ENCODE measurements at regions not wholly inside any gene's neighbourhood (a gene's known extent, or its start where the extent isn't known, plus 50 kb on each side); places are given as distances from the start of the nearest gene placed in this dataset.
A peak's percentile ranks its signal among the peaks of the same experiment; 100 is the strongest.

GRCh38 chr1:201740086-201740541 is 88.8 kb upstream of the IPO9 start:
- Histone ChIP-seq H3K23ac (ENCODE audit: insufficient read length) (no peak overlapping the region), H3K79me2 (ENCODE audit: control insufficient read depth in 1 of 2, insufficient read depth in 2 of 2, low read length in 2 of 2) (peaks cover 0 to 43% of the 10 kb centered on the region in 2 experiments; a peak in 3 of 4 replicates), H3K27me3 (replicated peaks in 1 of 4; ENCODE audit: control insufficient read depth in 3 of 4, extremely low read depth in 1 of 4, insufficient read depth in 3 of 4, low read length in 3 of 4) (no peaks in the 10 kb centered on the region), H3K4me2 (ENCODE audit: insufficient read depth in 1 of 2, low read depth in 2 of 2, low read length in 2 of 2) (peak overlapping the region; percentile 77 to 90), H2BK5ac (ENCODE audit: low read depth, low read length) (peak overlapping the region; percentile 71), H2BK15ac (ENCODE audit: low read length) (peak overlapping the region; percentile 25; the same call in 1 of the 2 replicates), H3K79me1 (ENCODE audit: low read depth, low read length) (peaks cover 6% of the 10 kb centered on the region), H2BK20ac (ENCODE audit: low read length) (no peak overlapping the region), H4K20me1 (replicated peaks in 1 of 2; ENCODE audit: control insufficient read depth in 1 of 2, insufficient read depth in 2 of 2, low read length in 2 of 2) (peaks cover 0 to 7% of the 10 kb centered on the region in 2 experiments), H4K91ac (replicated peaks; ENCODE audit: insufficient read length, low read length) (peak overlapping the region; percentile 27), H3K56ac (replicated peaks; ENCODE audit: insufficient read length, low read depth, low read length) (peak overlapping the region; percentile 24), H2AK5ac (ENCODE audit: low read depth, low read length) (no peak overlapping the region), H2BK12ac (ENCODE audit: low read depth, low read length) (no peak overlapping the region), H3K27ac (ENCODE audit: low read depth, low read length) (no peak overlapping the region), H3K14ac (ENCODE audit: insufficient read length) (no peak overlapping the region), H3K18ac (ENCODE audit: extremely low read depth, low read length) (peak overlapping the region; percentile 82), H2AFZ (ENCODE audit: low read length) (no peak overlapping the region), H2BK120ac (replicated peaks; ENCODE audit: low read depth, low read length) (no peak overlapping the region), H3K4ac (replicated peaks; ENCODE audit: insufficient read length, low read depth, low read length) (no peak overlapping the region), H3K36me3 (ENCODE audit: control insufficient read depth in 2 of 4, insufficient read depth in 4 of 4, low read length in 3 of 4) (peaks cover 0 to 10% (median 0%) of the 10 kb centered on the region in 4 experiments; a peak in 3 of 8 replicates), H3K23me2 (ENCODE audit: low read depth, low read length) (peaks cover 11% of the 10 kb centered on the region; the same call in 1 of the 2 replicates), H3K4me1 (replicated peaks in 1 of 4; ENCODE audit: control insufficient read depth in 3 of 4, insufficient read depth in 4 of 4, low read length in 3 of 4) (peaks cover 37 to 49% (median 44%) of the 10 kb centered on the region in 4 experiments), H4K5ac (ENCODE audit: insufficient read length, low read depth, low read length) (peak overlapping the region; percentile 46), H3K9me3 (ENCODE audit: insufficient read depth in 2 of 2, low read depth in 1 of 2, low read length in 1 of 2) (no peaks in the 10 kb centered on the region), H4K8ac (ENCODE audit: extremely low read depth, insufficient read depth, low read length) (peak overlapping the region; percentile 29), H3K9ac (replicated peaks in 1 of 4; ENCODE audit: extremely low read depth in 1 of 4, low read depth in 3 of 4, low read length in 3 of 4) (peak overlapping the region in 3 of 4 experiments; percentile 41 to 67 (median 65); a peak in 4 of 7 replicates), H3K4me3 (ENCODE audit: extremely low read depth in 1 of 4, insufficient read depth in 2 of 4, low read depth in 3 of 4, low read length in 4 of 4) (peak overlapping the region; percentile 70 to 86 (median 84))
- ChIA-PET CTCF (ENCODE audit: partially characterized antibody) (interaction anchor here (0.6 to 14.5 kb wide), 17 partner anchors 8 to 227 kb away, joined by 3 to 146 read pairs (median 5); no protein-coding TSS in a partner anchor), POLR2A (ENCODE audit: partially characterized antibody) (interaction anchor here (0.6 to 2.3 kb wide), 11 partner anchors 9 to 90 kb away, joined by 3 to 10 read pairs (median 5); no protein-coding TSS in a partner anchor)
- 8% methylated on average over 27 of the region's 29 CpGs; no CpG with 5 or more reads in 1 of the 2 experiments for WGBS, 2 experiments (ENCODE audit: extremely low coverage in 1 of 2, insufficient coverage in 1 of 2, insufficient read length in 1 of 2, insufficient replicate concordance in 2 of 2, low coverage in 1 of 2, low lambda C conversion rate in 2 of 2, missing lambda C conversion rate in 1 of 2)
- DNase-seq (ENCODE audit: low read depth in 1 of 2, low spot score in 2 of 2) (peak in 1 of 2 experiments; percentile 76), FAIRE-seq (no peak)
- TF ChIP-seq BCL11A (IDR thresholded peaks at IDR 0.05; ENCODE audit: low read depth in 2 of 2, low read length in 2 of 2) (no peak), RFX5 (IDR thresholded peaks at IDR 0.05; ENCODE audit: borderline replicate concordance, low read depth, low read length) (no peak), BRCA1 (IDR thresholded peaks at IDR 0.05; ENCODE audit: low read depth, low read length) (no peak), RXRA (IDR thresholded peaks at IDR 0.05; ENCODE audit: insufficient read depth, low read depth, low read length) (no peak), RNF2 (IDR thresholded peaks at IDR 0.05; ENCODE audit: borderline replicate concordance, low read depth, low read length, missing control alignments, poor library complexity, severe bottlenecking) (no peak), HDAC2 (IDR thresholded peaks at IDR 0.05; ENCODE audit: borderline replicate concordance in 1 of 2, low read depth in 2 of 2, low read length in 2 of 2) (0 out of 4 replicates have a peak, but pooled peaks of 1 of the 2 experiments have one; percentile 8), SP4 (IDR thresholded peaks at IDR 0.05; ENCODE audit: low read length) (0 out of 2 replicates have a peak, but pooled peaks have one; percentile 20), RBBP5 (IDR thresholded peaks at IDR 0.05; ENCODE audit: borderline replicate concordance, low read depth, low read length) (peak; percentile 86; the same call in 1 of the 2 replicates), KDM1A (IDR thresholded peaks at IDR 0.05; ENCODE audit: borderline replicate concordance, low read length) (no peak), EZH2 (IDR thresholded peaks at IDR 0.05; ENCODE audit: low read depth, low read length, severe bottlenecking) (peak; percentile 26), BACH1 (IDR thresholded peaks at IDR 0.05; ENCODE audit: low read length) (no peak), NANOG (IDR thresholded peaks at IDR 0.05; ENCODE audit: insufficient read depth, low read depth, low read length, poor library complexity, severe bottlenecking) (no peak)

All from H1 (cell line).